DOHH2 (cell line): ENCODE measurements at regions not wholly inside any gene's neighbourhood (a gene's known extent, or its start where the extent isn't known, plus 50 kb on each side); places are given as distances from the start of the nearest gene placed in this dataset.

Experiments used
- H3F3A ChIP-seq: fragments of 200-600 bp; sonication (generic), shearing (Covaris generic); 2 replicates; pipeline ENCODE4 v1.6.0; 2016; ENCODE audit warnings: antibody characterized with exemption, mild to moderate bottlenecking; ENCODE audit not compliant: control insufficient read depth, insufficient read depth
- H3K27ac ChIP-seq: fragments of 200-600 bp; sonication (generic); 2 replicates; pipeline ENCODE4 v1.5.1; 2014; ENCODE audit warnings: low read depth, mild to moderate bottlenecking, low read length, moderate library complexity
- H3K27me3 ChIP-seq: fragments of 200-600 bp; sonication (generic); 2 replicates; pipeline ENCODE4 v1.6.1; 2014; ENCODE audit warnings: mild to moderate bottlenecking, low read length, mixed read lengths; ENCODE audit not compliant: control insufficient read depth
- H3K36me3 ChIP-seq: fragments of 200-600 bp; sonication (generic); 2 replicates; pipeline ENCODE4 v1.6.1; 2014; ENCODE audit warnings: mild to moderate bottlenecking, low read length, moderate library complexity, mixed read lengths; ENCODE audit not compliant: control insufficient read depth
- H3K4me1 ChIP-seq: fragments of 200-600 bp; sonication (generic); 2 replicates; pipeline ENCODE4 v1.6.1; 2014; ENCODE audit warnings: mild to moderate bottlenecking, low read length, mixed read lengths; ENCODE audit not compliant: control insufficient read depth
- H3K4me2 ChIP-seq: fragments of 200-600 bp; sonication (generic); 2 replicates; pipeline ENCODE4 v1.6.0; 2014; ENCODE audit warnings: mild to moderate bottlenecking, low read length, moderate library complexity
- H3K4me3 ChIP-seq: fragments of 200-600 bp; sonication (generic); 2 replicates; pipeline ENCODE4 v1.5.1; 2014; ENCODE audit warnings: mild to moderate bottlenecking, low read length, mixed read lengths
- H3K79me2 ChIP-seq: fragments of 200-600 bp; sonication (generic); 2 replicates; pipeline ENCODE4 v1.6.1; 2014; ENCODE audit warnings: mild to moderate bottlenecking, low read length, mixed read lengths; ENCODE audit not compliant: control insufficient read depth
- H3K9me2 ChIP-seq: fragments of 200-600 bp; sonication (generic); replicated peaks from 2 replicates; pipeline ENCODE4 v1.6.1; 2014; ENCODE audit warnings: mild to moderate bottlenecking, low read length, mixed read lengths; ENCODE audit not compliant: control insufficient read depth
- H3K9me3 ChIP-seq: fragments of 200-600 bp; sonication (generic); 2 replicates; pipeline ENCODE4 v1.6.1; 2014; ENCODE audit warnings: antibody characterized with exemption, low read length, mixed read lengths; ENCODE audit not compliant: control insufficient read depth, insufficient read depth
- H4K20me1 ChIP-seq: fragments of 200-600 bp; sonication (generic); 2 replicates; pipeline ENCODE4 v1.6.0; 2014; ENCODE audit warnings: low read depth, mild to moderate bottlenecking, antibody characterized with exemption, low read length, moderate library complexity; ENCODE audit not compliant: control insufficient read depth, insufficient read depth
- EZH2phosphoT487 ChIP-seq: fragments of 200-600 bp; sonication (generic); IDR thresholded peaks from 2 replicates; pipeline ENCODE4 v1.6.1; 2017; ENCODE audit warnings: borderline replicate concordance, mild to moderate bottlenecking, antibody characterized with exemption, low read length, moderate library complexity, mixed read lengths
- TF ChIP-seq, protein P1 (sequence below): fragments of 200-600 bp; sonication (generic); IDR thresholded peaks from one replicate; pipeline ENCODE4 v1.5.1; 2014; ENCODE audit warnings: antibody characterized with exemption, mild to moderate bottlenecking, low read depth, low read length; ENCODE audit not compliant: poor library complexity, severe bottlenecking

DNA sequence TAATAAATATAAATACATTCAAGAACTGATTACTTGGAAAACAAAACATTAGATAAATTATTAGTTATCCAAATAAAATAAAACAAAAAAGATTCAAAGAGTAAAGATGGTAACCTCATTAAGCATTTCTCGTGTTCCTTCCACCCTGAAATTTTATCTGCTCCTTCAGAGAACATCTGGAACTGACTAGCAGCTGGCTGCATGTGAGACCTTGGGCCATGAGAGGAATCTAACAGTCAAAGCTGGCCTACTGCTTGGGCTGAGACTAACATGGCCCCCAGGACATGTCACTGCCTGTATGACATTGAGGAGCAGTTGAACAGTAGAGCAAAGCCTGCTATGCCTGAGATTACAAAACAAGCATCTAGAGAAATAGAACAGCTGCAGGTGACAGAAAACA, 208.5 kb upstream of the ZSWIM2 start:
- no peak overlapping the region for H3K27ac ChIP-seq
- H3K9me2 ChIP-seq, result no peaks in the 10 kb centered on the region
- no peaks in the 10 kb centered on the region for H3K36me3 ChIP-seq
- no peaks in the 10 kb centered on the region for H3K4me1 ChIP-seq
- H3K27me3 ChIP-seq, result no peaks in the 10 kb centered on the region
- no peaks in the 10 kb centered on the region for H3K9me3 ChIP-seq
- H3K4me3 ChIP-seq, result no peak overlapping the region
- no peak for TF ChIP-seq EZH2phosphoT487
- TF ChIP-seq, protein P1, sequence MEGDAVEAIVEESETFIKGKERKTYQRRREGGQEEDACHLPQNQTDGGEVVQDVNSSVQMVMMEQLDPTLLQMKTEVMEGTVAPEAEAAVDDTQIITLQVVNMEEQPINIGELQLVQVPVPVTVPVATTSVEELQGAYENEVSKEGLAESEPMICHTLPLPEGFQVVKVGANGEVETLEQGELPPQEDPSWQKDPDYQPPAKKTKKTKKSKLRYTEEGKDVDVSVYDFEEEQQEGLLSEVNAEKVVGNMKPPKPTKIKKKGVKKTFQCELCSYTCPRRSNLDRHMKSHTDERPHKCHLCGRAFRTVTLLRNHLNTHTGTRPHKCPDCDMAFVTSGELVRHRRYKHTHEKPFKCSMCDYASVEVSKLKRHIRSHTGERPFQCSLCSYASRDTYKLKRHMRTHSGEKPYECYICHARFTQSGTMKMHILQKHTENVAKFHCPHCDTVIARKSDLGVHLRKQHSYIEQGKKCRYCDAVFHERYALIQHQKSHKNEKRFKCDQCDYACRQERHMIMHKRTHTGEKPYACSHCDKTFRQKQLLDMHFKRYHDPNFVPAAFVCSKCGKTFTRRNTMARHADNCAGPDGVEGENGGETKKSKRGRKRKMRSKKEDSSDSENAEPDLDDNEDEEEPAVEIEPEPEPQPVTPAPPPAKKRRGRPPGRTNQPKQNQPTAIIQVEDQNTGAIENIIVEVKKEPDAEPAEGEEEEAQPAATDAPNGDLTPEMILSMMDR, result no peak
- H4K20me1 ChIP-seq, result no peaks in the 10 kb centered on the region
- H3K4me2 ChIP-seq, result no peak overlapping the region
- no peaks in the 10 kb centered on the region for H3K79me2 ChIP-seq
- no peaks in the 10 kb centered on the region for H3F3A ChIP-seq

DNA sequence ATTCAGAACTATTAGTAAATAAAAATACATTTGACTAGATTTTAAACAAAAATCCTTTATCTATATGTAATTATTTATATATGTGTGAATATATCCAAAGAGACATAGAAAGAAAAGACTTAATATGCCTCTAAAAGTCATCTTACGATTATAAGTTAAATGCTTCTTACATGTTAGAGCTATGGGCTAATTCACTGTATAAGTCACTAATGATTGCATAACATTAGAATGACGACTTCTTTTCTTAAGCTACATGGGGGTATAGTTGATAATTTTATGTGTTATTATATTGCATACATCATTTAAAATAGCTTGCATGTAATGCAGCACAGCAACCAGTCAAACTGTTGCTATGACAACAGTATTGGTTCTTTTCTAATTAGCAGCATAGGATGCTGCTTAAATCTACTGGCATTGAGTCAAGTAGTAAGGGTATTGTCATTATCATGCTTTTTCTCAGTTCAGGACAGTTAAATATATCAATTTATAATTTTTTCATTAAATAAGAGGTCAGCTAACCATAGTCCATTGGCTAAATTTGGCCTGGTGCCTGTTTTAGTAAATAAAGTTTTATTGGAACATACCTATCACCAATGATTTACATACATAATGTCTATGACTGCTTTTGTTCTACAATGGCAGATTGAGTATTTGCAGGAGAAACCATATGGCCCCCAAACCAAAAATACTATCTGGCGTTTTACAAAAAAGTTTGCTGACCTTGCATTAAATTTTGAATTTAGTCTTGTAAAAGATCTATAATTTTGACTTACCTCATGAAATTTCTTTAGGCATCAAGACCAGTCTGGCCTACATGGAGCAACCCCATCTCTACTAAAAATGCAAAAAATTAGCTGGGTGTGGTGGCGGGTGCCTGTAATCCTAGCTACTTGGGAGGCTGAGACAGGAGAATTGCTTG, 207.7 kb upstream of the ZSWIM2 start:
- no peaks in the 10 kb centered on the region for H3F3A ChIP-seq
- H3K79me2 ChIP-seq, result no peaks in the 10 kb centered on the region
- H3K27me3 ChIP-seq, result no peaks in the 10 kb centered on the region
- no peak overlapping the region for H3K27ac ChIP-seq
- no peaks in the 10 kb centered on the region for H3K9me2 ChIP-seq
- no peaks in the 10 kb centered on the region for H3K9me3 ChIP-seq
- H4K20me1 ChIP-seq, result no peaks in the 10 kb centered on the region
- H3K4me2 ChIP-seq, result no peak overlapping the region
- TF ChIP-seq EZH2phosphoT487, result no peak
- TF ChIP-seq, protein P1, result no peak
- no peaks in the 10 kb centered on the region for H3K36me3 ChIP-seq
- H3K4me1 ChIP-seq, result no peaks in the 10 kb centered on the region
- H3K4me3 ChIP-seq, result no peak overlapping the region

DNA sequence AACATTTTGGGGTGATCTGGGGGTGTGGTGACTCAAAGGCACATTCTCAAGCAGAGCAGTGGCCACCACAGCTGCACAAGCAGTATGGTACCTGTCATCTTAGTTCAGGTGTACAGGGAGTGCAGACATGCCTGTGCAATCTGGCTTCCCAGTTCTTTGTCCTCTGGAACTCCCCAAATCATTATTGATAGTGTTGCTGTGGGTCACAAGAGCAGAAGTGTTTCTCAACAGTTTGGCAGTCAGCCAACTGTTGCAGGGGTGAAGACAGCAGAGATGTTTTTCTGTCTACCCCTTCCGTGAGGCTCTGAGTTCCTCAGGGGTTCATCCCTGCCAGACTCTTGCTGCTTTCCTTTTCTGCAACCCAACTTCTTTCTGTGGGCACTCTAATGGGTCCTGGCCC, 206.5 kb upstream of the ZSWIM2 start:
- Histone ChIP-seq H3K9me2 (no peaks in the 10 kb centered on the region), H3F3A (no peaks in the 10 kb centered on the region), H4K20me1 (no peaks in the 10 kb centered on the region), H3K27ac (no peak overlapping the region), H3K4me3 (no peak overlapping the region), H3K4me2 (no peak overlapping the region), H3K4me1 (no peaks in the 10 kb centered on the region), H3K36me3 (no peaks in the 10 kb centered on the region), H3K27me3 (no peaks in the 10 kb centered on the region), H3K79me2 (no peaks in the 10 kb centered on the region), H3K9me3 (no peaks in the 10 kb centered on the region)
- TF ChIP-seq EZH2phosphoT487, result no peak
- TF ChIP-seq, protein P1, result no peak
